ENCODE measurements at regions not wholly inside any gene's neighbourhood (a gene's known extent, or its start where the extent isn't known, plus 50 kb on each side); places are given as distances from the start of the nearest gene placed in this dataset.

- TF ChIP-seq USF2 (IDR thresholded peaks at IDR 0.05; ENCODE audit: low read depth, low read length), result no peak
- no peak for TF ChIP-seq RAD21 (IDR thresholded peaks at IDR 0.05; ENCODE audit: low read length)
- TF ChIP-seq CTCF (conservative IDR thresholded peaks at IDR 0.05; ENCODE audit: low read depth, low read length), result no peak
- no peak for TF ChIP-seq POLR2A (IDR thresholded peaks at IDR 0.05; ENCODE audit: low read depth, low read length)
- no peak for TF ChIP-seq CEBPB (IDR thresholded peaks at IDR 0.05; ENCODE audit: low read depth, low read length)
- TF ChIP-seq RFX5 (IDR thresholded peaks at IDR 0.05; ENCODE audit: low read depth, low read length), result no peak
- TF ChIP-seq MAZ (IDR thresholded peaks at IDR 0.05; ENCODE audit: borderline replicate concordance, low read depth, low read length), result no peak
- TF ChIP-seq MXI1 (IDR thresholded peaks at IDR 0.05; ENCODE audit: borderline replicate concordance, low read depth, low read length), result no peak
- no peak for TF ChIP-seq BHLHE40 (IDR thresholded peaks at IDR 0.05; ENCODE audit: low read depth, low read length)
- no peak for TF ChIP-seq FOS (IDR thresholded peaks at IDR 0.05; ENCODE audit: low read depth, low read length)
- no peak for TF ChIP-seq RCOR1 (IDR thresholded peaks at IDR 0.05; ENCODE audit: insufficient replicate concordance, low read length)
- TF ChIP-seq NFE2L2 (IDR thresholded peaks at IDR 0.05; ENCODE audit: low read depth, low read length), result no peak
- TF ChIP-seq SMC3 (IDR thresholded peaks at IDR 0.05; ENCODE audit: low read depth, low read length), result no peak
- no peak for TF ChIP-seq ELK1 (IDR thresholded peaks at IDR 0.05; ENCODE audit: borderline replicate concordance, low read depth, low read length)
Measured at GRCh38 chr16:65510850-65511249, 389.0 kb upstream of the CDH11 start.
